H1 (cell line): ENCODE measurements at regions not wholly inside any gene's neighbourhood (a gene's known extent, or its start where the extent isn't known, plus 50 kb on each side); places are given as distances from the start of the nearest gene placed in this dataset.

ENCODE experiments used
- CTCF ChIA-PET: fragments of 300-600 bp; sonication (Branson Sonifier 250); formaldehyde crosslinking; loops from one replicate; lab custom pipeline; 2021; ENCODE audit not compliant: partially characterized antibody; lab: Charles Lee
- POLR2A ChIA-PET: fragments of 300-600 bp; sonication (Branson Sonifier 250); formaldehyde crosslinking; loops from one replicate; lab custom pipeline; 2021; ENCODE audit warnings: inconsistent platforms; ENCODE audit not compliant: partially characterized antibody; lab: Charles Lee
- DNase-seq, 2 experiments: peaks; one replicate each; pipeline versions ENCODE4 v3.0.0 to v3.0.0-alpha.2; 2010 to 2022; ENCODE audit warnings: low spot score in 2 of 2, low read depth in 1 of 2, mixed read lengths in 1 of 2
- FAIRE-seq: peaks from 2 replicates; lab custom pipeline; 2011; peaks lifted over from hg19 to GRCh38; lab: Jason Lieb, UNC
- H2AFZ ChIP-seq: 2 replicates; pipeline ENCODE4 v1.8.1; 2012; ENCODE audit warnings: low read length, inconsistent platforms
- H2AK5ac ChIP-seq: 2 replicates; pipeline ENCODE4 v1.6.1; 2013; ENCODE audit warnings: low read depth, low read length
- H2BK120ac ChIP-seq: replicated peaks from 2 replicates; pipeline ENCODE3; 2013; ENCODE audit warnings: low read depth, low read length, inconsistent platforms
- H2BK12ac ChIP-seq: 2 replicates; pipeline ENCODE4 v1.6.1; 2013; ENCODE audit warnings: low read depth, low read length
- H2BK15ac ChIP-seq: 2 replicates; pipeline ENCODE4 v1.6.1; 2013; ENCODE audit warnings: low read length
- H2BK20ac ChIP-seq: 2 replicates; pipeline ENCODE4 v1.6.1; 2013; ENCODE audit warnings: low read length
- H2BK5ac ChIP-seq: 2 replicates; pipeline ENCODE4 v1.6.1; 2013; ENCODE audit warnings: low read depth, low read length
- H3K14ac ChIP-seq: 2 replicates; pipeline ENCODE4 v1.6.1; 2013; ENCODE audit warnings: inconsistent platforms; ENCODE audit not compliant: insufficient read length
- H3K18ac ChIP-seq: 2 replicates; pipeline ENCODE4 v1.6.1; 2013; ENCODE audit warnings: low read length; ENCODE audit errors: extremely low read depth
- H3K23ac ChIP-seq: 2 replicates; pipeline ENCODE4 v1.6.1; 2013; ENCODE audit warnings: inconsistent platforms; ENCODE audit not compliant: insufficient read length
- H3K23me2 ChIP-seq: 2 replicates; pipeline ENCODE4 v1.6.1; 2013; ENCODE audit warnings: low read depth, low read length
- H3K27ac ChIP-seq: 2 replicates; pipeline ENCODE4 v1.6.1; 2011; ENCODE audit warnings: low read depth, low read length, inconsistent platforms
- H3K27me3 ChIP-seq, 4 experiments: replicated peaks in 1 of 4; 1 replicate in 1 of 4; 2 replicates in 3 of 4; pipeline versions ENCODE4 v1.6.1 to v1.8.1; 2011 to 2013; ENCODE audit warnings: low read length in 3 of 4, mild to moderate bottlenecking in 3 of 4, inconsistent platforms in 2 of 4, mixed read lengths in 2 of 4, moderate library complexity in 1 of 4; ENCODE audit not compliant: control insufficient read depth in 3 of 4, insufficient read depth in 3 of 4; ENCODE audit errors: extremely low read depth in 1 of 4
- H3K36me3 ChIP-seq, 4 experiments: 2 replicates each; pipeline versions ENCODE4 v1.6.1 to v1.8.1; 2011 to 2013; ENCODE audit warnings: mild to moderate bottlenecking in 4 of 4, low read length in 3 of 4, moderate library complexity in 2 of 4, control low read depth in 1 of 4, inconsistent platforms in 1 of 4; ENCODE audit not compliant: insufficient read depth in 4 of 4, control insufficient read depth in 2 of 4
- H3K4ac ChIP-seq: replicated peaks from 2 replicates; pipeline ENCODE3; 2013; ENCODE audit warnings: low read length, low read depth, mixed read lengths, inconsistent platforms; ENCODE audit not compliant: insufficient read length
- H3K4me1 ChIP-seq, 4 experiments: replicated peaks in 1 of 4; 1 replicate in 1 of 4; 2 replicates in 3 of 4; pipeline versions ENCODE4 v1.6.1 to v1.8.1; 2011 to 2013; ENCODE audit warnings: low read length in 3 of 4, inconsistent platforms in 2 of 4, mixed read lengths in 1 of 4; ENCODE audit not compliant: insufficient read depth in 4 of 4, control insufficient read depth in 3 of 4
- H3K4me2 ChIP-seq, 2 experiments: 2 replicates each; pipeline versions ENCODE4 v1.6.1 to v1.8.1; 2011 to 2013; ENCODE audit warnings: low read depth in 2 of 2, low read length in 2 of 2, control low read depth in 1 of 2, inconsistent platforms in 1 of 2, mild to moderate bottlenecking in 1 of 2; ENCODE audit not compliant: insufficient read depth in 1 of 2
- H3K4me3 ChIP-seq, 4 experiments: fragments of 200-600, 300-600 bp in 1 of 4; sonication (generic), shearing (Covaris generic), sonication (Bioruptor Twin) in 1 of 4; 2 replicates each; pipeline versions ENCODE4 v1.5.1 to v1.8.1; 2011 to 2016; ENCODE audit warnings: low read length in 4 of 4, low read depth in 3 of 4, control low read depth in 2 of 4, inconsistent platforms in 2 of 4, mild to moderate bottlenecking in 2 of 4, mixed read lengths in 1 of 4, moderate library complexity in 1 of 4; ENCODE audit not compliant: insufficient read depth in 2 of 4; ENCODE audit errors: extremely low read depth in 1 of 4
- H3K56ac ChIP-seq: replicated peaks from 2 replicates; pipeline ENCODE3; 2013; ENCODE audit warnings: low read depth, mild to moderate bottlenecking, mixed read lengths, low read length, inconsistent platforms; ENCODE audit not compliant: insufficient read length
- H3K79me1 ChIP-seq: 2 replicates; pipeline ENCODE4 v1.6.1; 2013; ENCODE audit warnings: low read depth, low read length, control low read depth
- H3K79me2 ChIP-seq, 2 experiments: 2 replicates each; pipeline versions ENCODE4 v1.6.1 to v1.8.1; 2012 to 2013; ENCODE audit warnings: low read length in 2 of 2, mild to moderate bottlenecking in 2 of 2, inconsistent platforms in 1 of 2; ENCODE audit not compliant: insufficient read depth in 2 of 2, control insufficient read depth in 1 of 2
- H3K9ac ChIP-seq, 4 experiments: replicated peaks in 1 of 4; 1 replicate in 1 of 4; 2 replicates in 3 of 4; pipeline versions ENCODE4 v1.6.1 to v1.8.1; 2011 to 2013; ENCODE audit warnings: low read depth in 3 of 4, low read length in 3 of 4, control low read depth in 2 of 4, mild to moderate bottlenecking in 2 of 4, moderate library complexity in 2 of 4, inconsistent platforms in 1 of 4; ENCODE audit errors: extremely low read depth in 1 of 4
- H3K9me3 ChIP-seq, 2 experiments: 2 replicates each; pipeline versions ENCODE4 v1.6.1 to v1.8.1; 2012 to 2013; ENCODE audit warnings: mild to moderate bottlenecking in 2 of 2, moderate library complexity in 2 of 2, control low read depth in 1 of 2, inconsistent platforms in 1 of 2, low read depth in 1 of 2, low read length in 1 of 2, mixed read lengths in 1 of 2; ENCODE audit not compliant: insufficient read depth in 2 of 2
- H4K20me1 ChIP-seq, 2 experiments: replicated peaks in 1 of 2; 2 replicates each; pipeline versions ENCODE3 to v1.8.1; 2011 to 2013; ENCODE audit warnings: inconsistent platforms in 2 of 2, low read length in 2 of 2, mild to moderate bottlenecking in 1 of 2; ENCODE audit not compliant: insufficient read depth in 2 of 2, control insufficient read depth in 1 of 2
- H4K5ac ChIP-seq: 2 replicates; pipeline ENCODE4 v1.6.1; 2013; ENCODE audit warnings: low read length, low read depth, mixed read lengths, inconsistent platforms; ENCODE audit not compliant: insufficient read length
- H4K8ac ChIP-seq: 2 replicates; pipeline ENCODE4 v1.8.0; 2013; ENCODE audit warnings: mild to moderate bottlenecking, moderate library complexity, low read length, inconsistent platforms; ENCODE audit not compliant: insufficient read depth; ENCODE audit errors: extremely low read depth
- H4K91ac ChIP-seq: replicated peaks from 2 replicates; pipeline ENCODE3; 2013; ENCODE audit warnings: low read length, mixed read lengths, inconsistent platforms; ENCODE audit not compliant: insufficient read length
- CEBPB ChIP-seq: IDR thresholded peaks from 2 replicates; pipeline ENCODE4 v1.6.1; 2012; ENCODE audit warnings: low read depth, low read length
- E2F6 ChIP-seq: IDR thresholded peaks from 2 replicates; pipeline ENCODE4 v1.6.1; 2012; ENCODE audit warnings: inconsistent platforms
- HDAC2 ChIP-seq, 2 experiments: fragments of 300-600 bp in 1 of 2; sonication (generic) in 1 of 2; IDR thresholded peaks; 2 replicates each; pipeline ENCODE4 v1.6.1; 2011 to 2012; ENCODE audit warnings: low read depth in 2 of 2, low read length in 2 of 2, mild to moderate bottlenecking in 2 of 2, moderate library complexity in 2 of 2, borderline replicate concordance in 1 of 2, inconsistent platforms in 1 of 2
- JUND ChIP-seq: IDR thresholded peaks from 2 replicates; pipeline ENCODE4 v1.6.1; 2011; ENCODE audit warnings: mild to moderate bottlenecking, improper control_type of control experiment, low read length
- RAD21 ChIP-seq, 2 experiments: IDR thresholded peaks in 1 of 2; conservative IDR thresholded peaks in 1 of 2; 2 replicates each; pipeline ENCODE4 v1.6.1; 2011; ENCODE audit warnings: low read depth in 2 of 2, low read length in 2 of 2, improper control_type of control experiment in 1 of 2, inconsistent platforms in 1 of 2, mild to moderate bottlenecking in 1 of 2, moderate library complexity in 1 of 2
- TBP ChIP-seq: IDR thresholded peaks from 2 replicates; pipeline ENCODE4 v1.6.1; 2011; ENCODE audit warnings: low read depth, low read length, improper control_type of control experiment
- WGBS, 2 experiments: shearing (Covaris generic) in 1 of 2; methylation state at CpG; one replicate each; pipeline versions ENCODE4 v1.1.6 to v1.1.7; 2013 to 2015; ENCODE audit warnings: low lambda C conversion rate in 2 of 2, mixed read lengths in 2 of 2, inconsistent platforms in 1 of 2, low coverage in 1 of 2, missing lambda C conversion rate in 1 of 2; ENCODE audit not compliant: insufficient replicate concordance in 2 of 2, insufficient coverage in 1 of 2, insufficient read length in 1 of 2; ENCODE audit errors: extremely low coverage in 1 of 2, missing lambda C conversion rate in 1 of 2; 5-methylcytosine and 5-hydroxymethylcytosine counted together

DNA sequence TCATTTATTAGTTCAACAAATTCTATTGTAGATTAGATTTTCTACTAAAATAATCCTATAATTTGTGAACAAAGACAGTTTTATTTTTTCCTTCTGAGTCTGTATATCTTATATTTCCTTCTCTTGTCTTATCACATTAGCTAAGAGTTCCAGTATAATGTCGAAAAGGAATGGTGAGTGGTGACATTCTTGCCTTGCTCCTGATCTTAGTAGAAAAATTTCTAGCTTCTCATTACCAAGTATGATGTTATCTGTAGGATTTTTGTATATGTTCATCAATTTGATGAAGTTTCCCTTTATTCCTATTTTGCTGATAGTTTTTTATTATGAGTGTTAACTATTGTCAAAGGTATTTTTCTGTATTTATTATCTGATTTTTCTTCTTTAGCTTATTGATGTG is 756.6 kb upstream of the BCHE start:
- CTCF ChIA-PET, result interaction anchor here (0.6 kb wide), 1 partner anchor 58 kb away, joined by 3 read pairs; no protein-coding TSS in a partner anchor
- FAIRE-seq, result no peak
- no peaks in the 10 kb centered on the region for H3K79me2 ChIP-seq

More for the DNA sequence above, 756.6 kb upstream of the BCHE start:
- Histone ChIP-seq H4K8ac (no peak overlapping the region), H3K36me3 (no peaks in the 10 kb centered on the region), H3K18ac (no peak overlapping the region), H3K14ac (no peak overlapping the region), H4K5ac (no peak overlapping the region), H2BK15ac (no peak overlapping the region), H2AFZ (no peak overlapping the region), H2BK20ac (no peak overlapping the region), H3K4me3 (no peak overlapping the region), H2BK5ac (no peak overlapping the region), H3K23me2 (no peaks in the 10 kb centered on the region), H2BK120ac (no peak overlapping the region), H3K9ac (no peak overlapping the region), H2AK5ac (no peak overlapping the region), H4K20me1 (no peaks in the 10 kb centered on the region), H3K79me1 (no peaks in the 10 kb centered on the region), H3K4me2 (no peak overlapping the region), H3K23ac (no peak overlapping the region), H3K4ac (no peak overlapping the region), H3K4me1 (no peaks in the 10 kb centered on the region), H3K27ac (no peak overlapping the region), H3K56ac (no peak overlapping the region), H3K9me3 (no peaks in the 10 kb centered on the region), H3K27me3 (no peaks in the 10 kb centered on the region), H2BK12ac (no peak overlapping the region), H4K91ac (no peak overlapping the region)
- DNase-seq, result no peak
- TF ChIP-seq RAD21 (IDR thresholded peaks at IDR 0.05 in 1 of 2, conservative IDR thresholded peaks at IDR 0.05 in 1 of 2; ENCODE audit: low read depth in 2 of 2, low read length in 2 of 2) (no peak), CEBPB (no peak), E2F6 (no peak), JUND (no peak), HDAC2 (IDR thresholded peaks at IDR 0.05; ENCODE audit: borderline replicate concordance in 1 of 2, low read depth in 2 of 2, low read length in 2 of 2) (no peak), TBP (no peak)
- 94% methylated on average over 1 of the region's 1 CpG; no CpG with 5 or more reads in 1 of the 2 experiments for WGBS, 2 experiments
- POLR2A ChIA-PET, result no interaction called here
